CD14-positive monocyte (primary cell): ENCODE measurements at regions not wholly inside any gene's neighbourhood (a gene's known extent, or its start where the extent isn't known, plus 50 kb on each side); places are given as distances from the start of the nearest gene placed in this dataset.

Experiments used
- DNase-seq, 3 donors: peaks; one replicate each; pipeline ENCODE4 v3.0.0-alpha.2; 2011 to 2022
- H2AFZ ChIP-seq: 2 replicates; pipeline ENCODE4 v1.6.0; 2012; ENCODE audit warnings: mild to moderate bottlenecking, low read depth, low read length, inconsistent platforms; ENCODE audit not compliant: insufficient read depth, poor library complexity, severe bottlenecking
- H3K27ac ChIP-seq, 2 donors: 1 replicate in 1 of 2; 2 replicates in 1 of 2; pipeline ENCODE4 v1.5.1; 2012 to 2013; ENCODE audit warnings: low read length in 2 of 2, control low read depth in 1 of 2, inconsistent platforms in 1 of 2, low read depth in 1 of 2, mild to moderate bottlenecking in 1 of 2
- H3K27me3 ChIP-seq, 2 donors: one replicate each; pipeline versions ENCODE4 v1.6.0 to v1.6.1; 2011 to 2013; ENCODE audit warnings: low read length in 2 of 2; ENCODE audit not compliant: control insufficient read depth in 2 of 2, insufficient read depth in 2 of 2
- H3K36me3 ChIP-seq, 2 donors: replicated peaks in 1 of 2; 1 replicate in 1 of 2; 2 replicates in 1 of 2; pipeline versions ENCODE4 v1.5.1 to v1.6.1; 2012 to 2013; ENCODE audit warnings: low read length in 2 of 2, control low read depth in 1 of 2, inconsistent platforms in 1 of 2, mild to moderate bottlenecking in 1 of 2; ENCODE audit not compliant: insufficient read depth in 2 of 2, control insufficient read depth in 1 of 2
- H3K4me1 ChIP-seq, 2 donors: 1 replicate in 1 of 2; 2 replicates in 1 of 2; pipeline versions ENCODE4 v1.5.1 to v1.6.1; 2012 to 2013; ENCODE audit warnings: low read length in 2 of 2, control low read depth in 1 of 2, inconsistent platforms in 1 of 2, mild to moderate bottlenecking in 1 of 2, moderate library complexity in 1 of 2; ENCODE audit not compliant: insufficient read depth in 2 of 2, control insufficient read depth in 1 of 2
- H3K4me2 ChIP-seq: replicated peaks from 2 replicates; pipeline ENCODE3; 2012; ENCODE audit warnings: low read length, moderate library complexity, mild to moderate bottlenecking; ENCODE audit not compliant: poor library complexity, severe bottlenecking; ENCODE audit errors: extremely low read depth
- H3K4me3 ChIP-seq, 3 experiments: fragments of 200-600 bp in 1 of 3; sonication (generic) in 1 of 3; replicated peaks in 1 of 3; 1 replicate in 2 of 3; 2 replicates in 1 of 3; pipeline ENCODE4 v1.5.1; 2011 to 2013; ENCODE audit warnings: low read length in 3 of 3, mild to moderate bottlenecking in 3 of 3, control low read depth in 2 of 3, low read depth in 2 of 3, inconsistent platforms in 1 of 3, moderate library complexity in 1 of 3
- H3K79me2 ChIP-seq: 2 replicates; pipeline ENCODE4 v1.6.0; 2012; ENCODE audit warnings: mild to moderate bottlenecking, control low read depth, inconsistent platforms, low read length, moderate library complexity; ENCODE audit not compliant: insufficient read depth
- H3K9ac ChIP-seq: 2 replicates; pipeline ENCODE4 v1.6.0; 2017; ENCODE audit warnings: low read length, mild to moderate bottlenecking; ENCODE audit not compliant: insufficient read depth, poor library complexity, severe bottlenecking
- H3K9me3 ChIP-seq, 2 donors: replicated peaks in 1 of 2; 1 replicate in 1 of 2; 2 replicates in 1 of 2; pipeline versions ENCODE4 v1.5.1 to v1.6.1; 2012 to 2013; ENCODE audit warnings: low read length in 2 of 2, control low read depth in 1 of 2; ENCODE audit not compliant: control insufficient read depth in 1 of 2, insufficient read depth in 1 of 2
- H4K20me1 ChIP-seq: 2 replicates; pipeline ENCODE4 v1.6.0; 2012; ENCODE audit warnings: mild to moderate bottlenecking, low read length, control low read depth, moderate library complexity; ENCODE audit not compliant: insufficient read depth
- H3K27ac Mint-ChIP-seq, 7 donors: one replicate each; pipeline ENCODE4 v1.8.0; 2020; ENCODE audit warnings: mild to moderate bottlenecking in 7 of 7, mixed read lengths in 7 of 7, moderate library complexity in 6 of 7, inconsistent platforms in 2 of 7
- H3K27me3 Mint-ChIP-seq, 3 donors: one replicate each; pipeline ENCODE4 v1.8.0; 2021 to 2022; ENCODE audit warnings: low read depth in 3 of 3, mild to moderate bottlenecking in 3 of 3, mixed read lengths in 3 of 3, moderate library complexity in 3 of 3, inconsistent platforms in 1 of 3
- H3K36me3 Mint-ChIP-seq, 2 donors: one replicate each; pipeline ENCODE4 v1.8.0; 2020; ENCODE audit warnings: mixed read lengths in 2 of 2, inconsistent platforms in 1 of 2, mild to moderate bottlenecking in 1 of 2
- H3K4me1 Mint-ChIP-seq: one replicate; pipeline ENCODE4 v1.8.0; 2020; ENCODE audit warnings: mild to moderate bottlenecking, mixed read lengths
- H3K4me3 Mint-ChIP-seq, 2 donors: one replicate each; pipeline ENCODE4 v1.8.0; 2020; ENCODE audit warnings: mild to moderate bottlenecking in 2 of 2, mixed read lengths in 2 of 2, moderate library complexity in 1 of 2
- H3K9me3 Mint-ChIP-seq, 7 donors: one replicate each; pipeline ENCODE4 v1.8.0; 2020 to 2022; ENCODE audit warnings: mixed read lengths in 7 of 7, mild to moderate bottlenecking in 6 of 7, moderate library complexity in 6 of 7, inconsistent platforms in 2 of 7
- CTCF ChIP-seq: fragments of 200-600 bp; IDR thresholded peaks from one replicate; pipeline ENCODE4 v1.8.0; 2022; ENCODE audit warnings: antibody characterized with exemption, mild to moderate bottlenecking
- WGBS: methylation state at CpG from one replicate; pipeline ENCODE4 v1.1.5; 2013; ENCODE audit warnings: missing lambda C conversion rate; ENCODE audit not compliant: insufficient coverage; 5-methylcytosine and 5-hydroxymethylcytosine counted together
- intact Hi-C, 2 donors: fragments of 100-400 bp; cut with micrococcal nuclease; formaldehyde crosslinking; loops; one replicate each; pipeline versions ENCODE4 v1.15.0 to v1.15.1; 2023

GRCh38 chr13:66195238-66195637 lies 1034.9 kb downstream of the PCDH9 start:
- no peaks in the 10 kb centered on the region for H3K27me3 ChIP-seq
- no peaks in the 10 kb centered on the region for H3K4me1 ChIP-seq
- H3K9ac ChIP-seq = no peak overlapping the region
- H3K9me3 Mint-ChIP-seq = peaks cover 2 to 20% (median 7%) of the 10 kb centered on the region in 7 donors
- H4K20me1 ChIP-seq = no peaks in the 10 kb centered on the region
- intact Hi-C loops = no loop called here
- H3K36me3 Mint-ChIP-seq = no peaks in the 10 kb centered on the region
- peaks cover 0 to 4% of the 10 kb centered on the region in 2 donors for H3K9me3 ChIP-seq
- no peak for TF ChIP-seq CTCF
- H3K79me2 ChIP-seq = no peaks in the 10 kb centered on the region
- no peaks in the 10 kb centered on the region for H3K36me3 ChIP-seq
- no peak overlapping the region for H3K27ac ChIP-seq
- H3K4me2 ChIP-seq = no peak overlapping the region
- H3K27me3 Mint-ChIP-seq = peaks cover 0 to 1% (median 0%) of the 10 kb centered on the region in 3 donors
- no peak overlapping the region for H3K4me3 ChIP-seq
- H3K4me3 Mint-ChIP-seq = no peak overlapping the region
- no peak overlapping the region for H2AFZ ChIP-seq
- no peak for DNase-seq
- no peaks in the 10 kb centered on the region for H3K4me1 Mint-ChIP-seq
- H3K27ac Mint-ChIP-seq = no peak overlapping the region
- no CpG with 5 or more reads among the region's 1 CpG for WGBS

- Histone ChIP-seq H3K79me2 (no peaks in the 10 kb centered on the region), H4K20me1 (no peaks in the 10 kb centered on the region), H3K9me3 (peaks cover 0 to 6% of the 10 kb centered on the region in 2 donors), H3K4me2 (no peak overlapping the region), H3K36me3 (no peaks in the 10 kb centered on the region), H3K27me3 (no peaks in the 10 kb centered on the region), H3K27ac (no peak overlapping the region), H3K4me1 (no peaks in the 10 kb centered on the region), H3K9ac (no peak overlapping the region), H3K4me3 (no peak overlapping the region), H2AFZ (no peak overlapping the region)
- Mint-ChIP-seq H3K9me3 (peaks cover 0 to 13% (median 6%) of the 10 kb centered on the region in 7 donors), H3K27me3 (peaks cover 0 to 1% (median under 1%) of the 10 kb centered on the region in 3 donors), H3K36me3 (no peaks in the 10 kb centered on the region), H3K27ac (no peak overlapping the region), H3K4me3 (no peak overlapping the region), H3K4me1 (no peaks in the 10 kb centered on the region)
- intact Hi-C loops = no loop called here
- no CpG with 5 or more reads among the region's 1 CpG for WGBS
- DNase-seq = no peak
- TF ChIP-seq CTCF = no peak
Observed at GRCh38 chr13:66189986-66190385, 1040.2 kb downstream of the PCDH9 start.
